Suprapubic skin (tissue), 4 donors: ENCODE measurements at regions not wholly inside any gene's neighbourhood (a gene's known extent, or its start where the extent isn't known, plus 50 kb on each side); places are given as distances from the start of the nearest gene placed in this dataset.

Experiments used
- POLR2A ChIP-seq, 2 donors: fragments of 450-650 bp; IDR thresholded peaks; one replicate each; pipeline ENCODE4 v1.6.1; 2017; ENCODE audit warnings: antibody characterized with exemption in 2 of 2, mild to moderate bottlenecking in 2 of 2, moderate library complexity in 2 of 2
- POLR2AphosphoS5 ChIP-seq, 3 donors: sonication (generic); formaldehyde crosslinking; IDR thresholded peaks; one replicate each; pipeline ENCODE4 v1.6.1; 2017; ENCODE audit warnings: antibody characterized with exemption in 3 of 3
- TF ChIP-seq, protein P1 (sequence below), 2 donors: fragments of 200-600 bp in 1 of 2; fragments of 450-650 bp in 1 of 2; sonication (generic) in 1 of 2; IDR thresholded peaks; one replicate each; pipeline ENCODE4 v1.5.1; 2016 to 2019; ENCODE audit warnings: antibody characterized with exemption in 2 of 2, mild to moderate bottlenecking in 1 of 2, moderate library complexity in 1 of 2

GRCh38 chr6:4644996-4645395, 131.2 kb upstream of the CDYL start:
- TF ChIP-seq POLR2A (IDR thresholded peaks at IDR 0.05) (no peak), POLR2AphosphoS5 (IDR thresholded peaks at IDR 0.05) (no peak)
- TF ChIP-seq, protein P1, sequence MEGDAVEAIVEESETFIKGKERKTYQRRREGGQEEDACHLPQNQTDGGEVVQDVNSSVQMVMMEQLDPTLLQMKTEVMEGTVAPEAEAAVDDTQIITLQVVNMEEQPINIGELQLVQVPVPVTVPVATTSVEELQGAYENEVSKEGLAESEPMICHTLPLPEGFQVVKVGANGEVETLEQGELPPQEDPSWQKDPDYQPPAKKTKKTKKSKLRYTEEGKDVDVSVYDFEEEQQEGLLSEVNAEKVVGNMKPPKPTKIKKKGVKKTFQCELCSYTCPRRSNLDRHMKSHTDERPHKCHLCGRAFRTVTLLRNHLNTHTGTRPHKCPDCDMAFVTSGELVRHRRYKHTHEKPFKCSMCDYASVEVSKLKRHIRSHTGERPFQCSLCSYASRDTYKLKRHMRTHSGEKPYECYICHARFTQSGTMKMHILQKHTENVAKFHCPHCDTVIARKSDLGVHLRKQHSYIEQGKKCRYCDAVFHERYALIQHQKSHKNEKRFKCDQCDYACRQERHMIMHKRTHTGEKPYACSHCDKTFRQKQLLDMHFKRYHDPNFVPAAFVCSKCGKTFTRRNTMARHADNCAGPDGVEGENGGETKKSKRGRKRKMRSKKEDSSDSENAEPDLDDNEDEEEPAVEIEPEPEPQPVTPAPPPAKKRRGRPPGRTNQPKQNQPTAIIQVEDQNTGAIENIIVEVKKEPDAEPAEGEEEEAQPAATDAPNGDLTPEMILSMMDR (IDR thresholded peaks at IDR 0.05) = no peak
